HepG2 (cell line): ENCODE measurements at regions not wholly inside any gene's neighbourhood (a gene's known extent, or its start where the extent isn't known, plus 50 kb on each side); places are given as distances from the start of the nearest gene placed in this dataset.

Experiments used
- ATAC-seq: fragments of 200-7000 bp; cut with Tn5 transposase; 3 replicates; pipeline ENCODE4 v1.9.1; 2020; ENCODE audit warnings: mild to moderate bottlenecking, moderate library complexity
- BruUV-seq: library from RNA; stranded (reverse); fragments of 400-500 nt; replicated peaks from 2 replicates; lab custom pipeline; 2021; lab: Mats Ljungman, UMichigan
- CTCF ChIA-PET: fragments of 300-600 bp; formaldehyde crosslinking; extraction: SDS; loops from one replicate; lab custom pipeline; 2021; ENCODE audit warnings: low total read pairs, inconsistent platforms, low intra/inter-chr PET ratio; lab: Yijun Ruan, JAX
- POLR2A ChIA-PET: fragments of 350-600 bp; sonication (Branson Sonifier 250); formaldehyde crosslinking; loops from one replicate; lab custom pipeline; 2020; ENCODE audit warnings: antibody characterized with exemption, inconsistent platforms; lab: Yijun Ruan, JAX
- DNase-seq: peaks from one replicate; pipeline ENCODE4 v3.0.0-alpha.2; 2015; ENCODE audit warnings: low spot score
- FAIRE-seq: peaks from 3 replicates; lab custom pipeline; 2011; peaks lifted over from hg19 to GRCh38; lab: Jason Lieb, UNC
- H2AFZ ChIP-seq: one replicate; pipeline ENCODE4 v1.6.1; 2011; ENCODE audit warnings: low read length, inconsistent platforms
- H3K27ac ChIP-seq: fragments of 300-600 bp; 3 replicates; pipeline ENCODE4 v1.8.0; 2011; ENCODE audit warnings: mixed run types, mild to moderate bottlenecking, mixed read lengths, low read length, inconsistent platforms; ENCODE audit not compliant: insufficient read depth; ENCODE audit errors: extremely low read length
- H3K27me3 ChIP-seq, 2 experiments: fragments of 200-600 bp in 1 of 2; 2 replicates in 1 of 2; 3 replicates in 1 of 2; pipeline versions ENCODE4 v1.6.0 to v1.8.0; 2011; ENCODE audit warnings: low read length in 2 of 2, mild to moderate bottlenecking in 2 of 2, moderate library complexity in 2 of 2, inconsistent platforms in 1 of 2; ENCODE audit not compliant: insufficient read depth in 2 of 2, control insufficient read depth in 1 of 2
- H3K36me3 ChIP-seq, 2 experiments: fragments of 200-600 bp in 1 of 2; replicated peaks in 1 of 2; 2 replicates in 1 of 2; 3 replicates in 1 of 2; pipeline versions ENCODE4 v1.5.1 to v1.8.0; 2011; ENCODE audit warnings: low read length in 2 of 2, inconsistent platforms in 1 of 2; ENCODE audit not compliant: insufficient read depth in 2 of 2, control insufficient read depth in 1 of 2
- H3K4me1 ChIP-seq: 2 replicates; pipeline ENCODE4 v1.5.1; 2012; ENCODE audit warnings: low read length, inconsistent platforms; ENCODE audit not compliant: insufficient read depth
- H3K4me2 ChIP-seq: 2 replicates; pipeline ENCODE4 v1.6.0; 2011; ENCODE audit warnings: low read depth, low read length, inconsistent platforms
- H3K4me3 ChIP-seq, 3 experiments: fragments of 200-600 bp in 1 of 3; sonication (generic), shearing (Covaris generic) in 1 of 3; replicated peaks in 1 of 3; 2 replicates each; pipeline ENCODE4 v1.5.1; 2011 to 2016; ENCODE audit warnings: low read length in 3 of 3, inconsistent platforms in 2 of 3, low read depth in 2 of 3, mild to moderate bottlenecking in 2 of 3, control low read depth in 1 of 3, mixed read lengths in 1 of 3; ENCODE audit not compliant: insufficient read depth in 1 of 3
- H3K79me2 ChIP-seq: one replicate; pipeline ENCODE4 v1.6.1; 2011; ENCODE audit warnings: low read length, inconsistent platforms; ENCODE audit not compliant: insufficient read depth
- H3K9ac ChIP-seq: 2 replicates; pipeline ENCODE4 v1.6.0; 2011; ENCODE audit warnings: mild to moderate bottlenecking, low read depth, low read length, inconsistent platforms; ENCODE audit not compliant: insufficient read depth
- H3K9me3 ChIP-seq: 2 replicates; pipeline ENCODE4 v1.5.1; 2012; ENCODE audit warnings: mild to moderate bottlenecking, low read length
- H4K20me1 ChIP-seq: 2 replicates; pipeline ENCODE4 v1.6.0; 2011; ENCODE audit warnings: inconsistent platforms, mild to moderate bottlenecking, low read length, moderate library complexity; ENCODE audit not compliant: insufficient read depth
- ERF ChIP-seq: IDR thresholded peaks from 2 replicates; pipeline ENCODE4 v1.6.1; 2018; ENCODE audit warnings: missing biosample characterization, missing genetic modification reagents
- FOXA1 ChIP-seq, 2 experiments: fragments of 450-650 bp in 1 of 2; sonication (generic) in 1 of 2; formaldehyde crosslinking in 1 of 2; IDR thresholded peaks; 2 replicates each; pipeline versions ENCODE4 v1.4.0 to v1.6.1; 2016 to 2020; ENCODE audit warnings: missing genetic modification reagents in 1 of 2
- HCFC1 ChIP-seq: fragments of 150-350 bp; IDR thresholded peaks from 2 replicates; pipeline ENCODE4 v1.6.1; 2014; ENCODE audit warnings: low read depth, low read length
- NCOA1 ChIP-seq: sonication (generic); formaldehyde crosslinking; IDR thresholded peaks from 2 replicates; pipeline ENCODE4 v1.9.0; 2021; ENCODE audit warnings: missing genetic modification reagents
- NFIC ChIP-seq: IDR thresholded peaks from 2 replicates; pipeline ENCODE4 v1.6.1; 2012; ENCODE audit warnings: mild to moderate bottlenecking, low read length, inconsistent platforms
- REXO4 ChIP-seq: sonication (generic); formaldehyde crosslinking; IDR thresholded peaks from 2 replicates; pipeline ENCODE4 v1.8.0; 2022; ENCODE audit warnings: missing genetic modification reagents, mild to moderate bottlenecking, borderline replicate concordance
- RNF219 ChIP-seq: sonication (generic); formaldehyde crosslinking; IDR thresholded peaks from 2 replicates; pipeline ENCODE4 v1.5.0; 2020; ENCODE audit warnings: mild to moderate bottlenecking, missing genetic modification reagents
- RORA ChIP-seq: sonication (generic); formaldehyde crosslinking; IDR thresholded peaks from 2 replicates; pipeline ENCODE4 v1.5.0; 2020; ENCODE audit warnings: mild to moderate bottlenecking, missing genetic modification reagents, moderate library complexity
- SRSF4 ChIP-seq: fragments of 200-400 bp; formaldehyde crosslinking; IDR thresholded peaks from one replicate; pipeline ENCODE4 v1.6.1; 2018; ENCODE audit warnings: mild to moderate bottlenecking, low read depth, low read length, moderate library complexity; ENCODE audit not compliant: poor library complexity, severe bottlenecking
- SRY ChIP-seq: sonication (generic); formaldehyde crosslinking; IDR thresholded peaks from 2 replicates; pipeline ENCODE4 v1.8.0; 2022; ENCODE audit warnings: mild to moderate bottlenecking, missing genetic modification reagents
- TCF7L2 ChIP-seq: IDR thresholded peaks from 2 replicates; pipeline ENCODE4 v1.6.1; 2011; ENCODE audit warnings: mild to moderate bottlenecking, low read depth, low read length, moderate library complexity
- ZFP36 ChIP-seq: fragments of 150-350 bp; IDR thresholded peaks from 2 replicates; pipeline ENCODE4 v1.6.1; 2018; ENCODE audit warnings: borderline replicate concordance, low read length, low read depth; ENCODE audit not compliant: partially characterized antibody
- ZNF256 ChIP-seq: sonication (generic); formaldehyde crosslinking; conservative IDR thresholded peaks from 2 replicates; pipeline ENCODE4 v1.4.0; 2020; ENCODE audit warnings: missing genetic modification reagents
- ZNF260 ChIP-seq: sonication (generic); formaldehyde crosslinking; IDR thresholded peaks from 2 replicates; pipeline ENCODE4 v1.4.0; 2020; ENCODE audit warnings: missing genetic modification reagents, low read depth, mild to moderate bottlenecking, borderline replicate concordance
- ZNF331 ChIP-seq: sonication (generic); formaldehyde crosslinking; IDR thresholded peaks from 2 replicates; pipeline ENCODE4 v1.4.0; 2020; ENCODE audit warnings: missing genetic modification reagents
- ZNF792 ChIP-seq: IDR thresholded peaks from 2 replicates; pipeline ENCODE4 v1.6.1; 2016
- WGBS: methylation state at CpG from one replicate; pipeline ENCODE4 v1.1.6; 2017; ENCODE audit warnings: low lambda C conversion rate; 5-methylcytosine and 5-hydroxymethylcytosine counted together
- in situ Hi-C: cut with HindIII; loops from 2 replicates; pipeline ENCODE4 v1.10.0; 2017; ENCODE audit warnings: low pct_unique_long_range_greater_than_20kb; ENCODE audit not compliant: extremely low pct_ligation_motif_present
- intact Hi-C: fragments of 100-400 bp; cut with micrococcal nuclease; formaldehyde crosslinking; loops from one replicate; pipeline ENCODE4 v1.10.0; 2022; ENCODE audit not compliant: unreplicated experiment
- TF ChIP-seq, protein P1 (sequence below): sonication (generic); formaldehyde crosslinking; conservative IDR thresholded peaks from 2 replicates; pipeline ENCODE4 v1.4.0; 2020; ENCODE audit warnings: missing genetic modification reagents

GRCh38 chr6:68159433-68159832 lies 475.6 kb upstream of the ADGRB3 start:
- BruUV-seq, result no TSS peak
- TF ChIP-seq ZNF260 (no peak), NCOA1 (CRISPR knock-in tag) (no peak), NFIC (no peak), TCF7L2 (no peak), SRSF4 (no peak), RORA (CRISPR knock-in tag) (no peak)
- TF ChIP-seq, protein P1, sequence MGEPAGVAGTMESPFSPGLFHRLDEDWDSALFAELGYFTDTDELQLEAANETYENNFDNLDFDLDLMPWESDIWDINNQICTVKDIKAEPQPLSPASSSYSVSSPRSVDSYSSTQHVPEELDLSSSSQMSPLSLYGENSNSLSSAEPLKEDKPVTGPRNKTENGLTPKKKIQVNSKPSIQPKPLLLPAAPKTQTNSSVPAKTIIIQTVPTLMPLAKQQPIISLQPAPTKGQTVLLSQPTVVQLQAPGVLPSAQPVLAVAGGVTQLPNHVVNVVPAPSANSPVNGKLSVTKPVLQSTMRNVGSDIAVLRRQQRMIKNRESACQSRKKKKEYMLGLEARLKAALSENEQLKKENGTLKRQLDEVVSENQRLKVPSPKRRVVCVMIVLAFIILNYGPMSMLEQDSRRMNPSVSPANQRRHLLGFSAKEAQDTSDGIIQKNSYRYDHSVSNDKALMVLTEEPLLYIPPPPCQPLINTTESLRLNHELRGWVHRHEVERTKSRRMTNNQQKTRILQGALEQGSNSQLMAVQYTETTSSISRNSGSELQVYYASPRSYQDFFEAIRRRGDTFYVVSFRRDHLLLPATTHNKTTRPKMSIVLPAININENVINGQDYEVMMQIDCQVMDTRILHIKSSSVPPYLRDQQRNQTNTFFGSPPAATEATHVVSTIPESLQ (CRISPR knock-in tag), result no peak

GRCh38 chr6:68158256-68158655 lies 476.8 kb upstream of the ADGRB3 start:
- no peaks in the 10 kb centered on the region for H3K36me3 ChIP-seq
- no peak overlapping the region for H3K27ac ChIP-seq
- DNase-seq, result no peak
- intact Hi-C loops (no loop called here), in situ Hi-C loops (no loop called here)
- H3K4me2 ChIP-seq, result no peak overlapping the region
- H4K20me1 ChIP-seq, result no peaks in the 10 kb centered on the region
- peaks cover 13% of the 10 kb centered on the region for H3K9me3 ChIP-seq
- ChIA-PET CTCF (no interaction called here), POLR2A (no interaction called here)
- 3% methylated on average over 1 of the region's 1 CpG for WGBS
- FAIRE-seq, result no peak
- H3K4me3 ChIP-seq, result no peak overlapping the region
- no TSS peak for BruUV-seq
- H2AFZ ChIP-seq, result no peak overlapping the region
- ATAC-seq, result no peak
- no peaks in the 10 kb centered on the region for H3K79me2 ChIP-seq
- no peaks in the 10 kb centered on the region for H3K27me3 ChIP-seq
- H3K4me1 ChIP-seq, result no peaks in the 10 kb centered on the region
- no peak overlapping the region for H3K9ac ChIP-seq
- TF ChIP-seq REXO4 (CRISPR knock-in tag) (no peak), HCFC1 (no peak), ZNF331 (CRISPR knock-in tag) (no peak), FOXA1 (IDR thresholded peaks at IDR 0.05) (no peak), FOXA1 (CRISPR knock-in tag; IDR thresholded peaks at IDR 0.05) (no peak), ZNF792 (CRISPR knock-in tag) (no peak), ERF (no peak), RNF219 (CRISPR knock-in tag) (no peak), ZFP36 (no peak), ZNF256 (CRISPR knock-in tag) (no peak), SRY (CRISPR knock-in tag) (no peak)

More at GRCh38 chr6:68159433-68159832, 475.6 kb upstream of the ADGRB3 start:
- no peak for DNase-seq
- FAIRE-seq, result no peak
- intact Hi-C loops (no loop called here), in situ Hi-C loops (no loop called here)
- no peaks in the 10 kb centered on the region for H3K79me2 ChIP-seq
- no peaks in the 10 kb centered on the region for H3K27me3 ChIP-seq
- ChIA-PET CTCF (no interaction called here), POLR2A (no interaction called here)
- H3K4me1 ChIP-seq, result no peaks in the 10 kb centered on the region
- H3K27ac ChIP-seq, result no peak overlapping the region
- WGBS, result 0% methylated on average over 2 of the region's 2 CpGs
- H3K36me3 ChIP-seq, result no peaks in the 10 kb centered on the region
- no peak overlapping the region for H2AFZ ChIP-seq
- H3K9ac ChIP-seq, result no peak overlapping the region
- peaks cover 13% of the 10 kb centered on the region for H3K9me3 ChIP-seq
- ATAC-seq, result no peak
- H3K4me3 ChIP-seq, result no peak overlapping the region
- H3K4me2 ChIP-seq, result no peak overlapping the region
- no peaks in the 10 kb centered on the region for H4K20me1 ChIP-seq
